ENCODE measurements at regions not wholly inside any gene's neighbourhood (a gene's known extent, or its start where the extent isn't known, plus 50 kb on each side); places are given as distances from the start of the nearest gene placed in this dataset.

DNA sequence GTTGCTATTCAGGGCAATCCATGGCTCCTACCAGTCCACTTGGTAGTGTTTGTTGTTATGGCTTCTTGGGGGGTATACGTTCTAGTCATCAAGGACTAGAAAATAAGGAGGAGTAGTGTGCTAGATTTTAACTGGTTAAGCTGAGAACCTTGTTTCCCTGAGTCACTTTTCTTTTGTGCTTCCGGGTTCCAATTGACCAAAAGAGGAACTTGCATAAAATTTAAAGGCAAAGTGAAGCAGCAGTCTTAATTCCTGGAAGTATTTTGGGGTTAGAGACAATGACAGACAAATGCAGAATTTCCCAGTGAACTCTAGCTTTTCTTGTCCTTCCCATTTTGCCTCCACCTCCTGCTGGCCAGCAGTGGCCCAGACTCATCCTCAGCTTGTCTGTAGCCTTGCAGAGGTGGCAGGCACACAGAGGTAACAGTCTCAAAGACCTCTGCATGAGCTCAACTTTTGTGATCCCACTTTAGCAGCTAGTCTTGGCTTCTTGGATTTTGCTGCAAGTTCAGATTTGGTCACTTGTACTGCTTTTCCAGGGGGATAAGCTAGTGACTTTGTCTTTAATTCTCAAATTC lies 1105.8 kb upstream of the NXPH2 start:
- H3K27ac ChIP-seq: no peak overlapping the region
- TF ChIP-seq, protein P1, sequence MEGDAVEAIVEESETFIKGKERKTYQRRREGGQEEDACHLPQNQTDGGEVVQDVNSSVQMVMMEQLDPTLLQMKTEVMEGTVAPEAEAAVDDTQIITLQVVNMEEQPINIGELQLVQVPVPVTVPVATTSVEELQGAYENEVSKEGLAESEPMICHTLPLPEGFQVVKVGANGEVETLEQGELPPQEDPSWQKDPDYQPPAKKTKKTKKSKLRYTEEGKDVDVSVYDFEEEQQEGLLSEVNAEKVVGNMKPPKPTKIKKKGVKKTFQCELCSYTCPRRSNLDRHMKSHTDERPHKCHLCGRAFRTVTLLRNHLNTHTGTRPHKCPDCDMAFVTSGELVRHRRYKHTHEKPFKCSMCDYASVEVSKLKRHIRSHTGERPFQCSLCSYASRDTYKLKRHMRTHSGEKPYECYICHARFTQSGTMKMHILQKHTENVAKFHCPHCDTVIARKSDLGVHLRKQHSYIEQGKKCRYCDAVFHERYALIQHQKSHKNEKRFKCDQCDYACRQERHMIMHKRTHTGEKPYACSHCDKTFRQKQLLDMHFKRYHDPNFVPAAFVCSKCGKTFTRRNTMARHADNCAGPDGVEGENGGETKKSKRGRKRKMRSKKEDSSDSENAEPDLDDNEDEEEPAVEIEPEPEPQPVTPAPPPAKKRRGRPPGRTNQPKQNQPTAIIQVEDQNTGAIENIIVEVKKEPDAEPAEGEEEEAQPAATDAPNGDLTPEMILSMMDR (conservative IDR thresholded peaks at IDR 0.05): no peak
- TF ChIP-seq ZFX (IDR thresholded peaks at IDR 0.05): no peak

DNA sequence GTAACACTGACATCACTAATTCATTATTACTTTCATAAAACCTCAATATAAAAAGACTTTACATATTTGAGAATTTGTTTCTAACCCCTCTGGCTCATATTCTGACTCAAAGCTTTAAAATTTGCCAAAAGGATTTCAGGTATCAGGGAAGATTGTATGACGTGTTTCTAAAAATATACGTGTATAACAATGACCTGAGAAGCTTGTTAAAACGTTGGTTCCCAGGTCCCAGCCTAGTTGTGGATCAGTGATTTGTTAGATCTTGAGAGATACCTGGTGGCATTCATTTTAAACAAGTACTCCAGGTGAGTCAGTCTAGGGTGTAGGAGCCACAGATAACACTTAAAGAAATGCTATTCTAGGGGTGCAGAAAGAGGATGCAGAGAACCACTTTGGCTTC lies 1096.8 kb upstream of the NXPH2 start:
- TF ChIP-seq, protein P1 (conservative IDR thresholded peaks at IDR 0.05): no peak
- no peak for TF ChIP-seq ZFX (IDR thresholded peaks at IDR 0.05)
- H3K27ac ChIP-seq: no peak overlapping the region

DNA sequence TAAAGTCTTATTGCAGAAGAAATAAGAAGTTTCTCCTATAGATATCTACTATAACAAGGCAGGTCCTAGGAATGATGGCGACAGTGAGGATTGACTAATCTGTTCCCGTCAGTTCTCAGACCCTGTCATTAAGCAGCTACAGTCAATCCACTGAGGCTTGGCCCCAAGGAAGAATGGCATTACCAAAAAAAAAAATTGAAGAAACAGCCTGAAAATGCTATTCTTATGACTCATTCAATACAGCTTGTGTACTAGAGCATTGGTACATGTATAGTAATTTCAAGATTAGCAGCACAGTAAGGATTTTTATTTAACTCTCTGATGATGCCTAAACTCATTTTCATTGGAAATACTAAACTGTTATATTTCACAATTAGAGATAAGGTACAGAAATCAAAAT lies 1096.1 kb upstream of the NXPH2 start:
- no peak for TF ChIP-seq ZFX (IDR thresholded peaks at IDR 0.05)
- TF ChIP-seq, protein P1 (conservative IDR thresholded peaks at IDR 0.05): no peak
- no peak overlapping the region for H3K27ac ChIP-seq

DNA sequence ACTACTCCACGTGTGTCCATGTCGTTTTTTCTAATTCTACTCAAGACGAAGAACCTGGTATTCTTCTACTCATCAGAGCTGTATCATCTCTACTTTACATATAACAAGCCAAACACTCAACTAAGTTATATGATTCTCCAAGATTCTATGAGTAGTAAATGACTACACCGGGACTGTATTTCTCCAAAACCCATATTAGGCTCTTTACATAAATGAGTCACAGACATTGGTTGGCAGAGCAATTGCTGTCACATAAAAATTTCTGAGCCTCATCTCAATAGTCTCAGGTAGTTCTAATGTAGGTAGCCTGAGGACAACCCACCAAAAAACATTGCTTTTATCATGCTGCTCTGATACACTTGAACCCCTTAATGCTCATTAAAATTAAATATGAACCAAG lies 1092.3 kb upstream of the NXPH2 start:
- no peak for TF ChIP-seq ZFX (IDR thresholded peaks at IDR 0.05)
- TF ChIP-seq, protein P1 (conservative IDR thresholded peaks at IDR 0.05): no peak
- H3K27ac ChIP-seq: no peak overlapping the region

DNA sequence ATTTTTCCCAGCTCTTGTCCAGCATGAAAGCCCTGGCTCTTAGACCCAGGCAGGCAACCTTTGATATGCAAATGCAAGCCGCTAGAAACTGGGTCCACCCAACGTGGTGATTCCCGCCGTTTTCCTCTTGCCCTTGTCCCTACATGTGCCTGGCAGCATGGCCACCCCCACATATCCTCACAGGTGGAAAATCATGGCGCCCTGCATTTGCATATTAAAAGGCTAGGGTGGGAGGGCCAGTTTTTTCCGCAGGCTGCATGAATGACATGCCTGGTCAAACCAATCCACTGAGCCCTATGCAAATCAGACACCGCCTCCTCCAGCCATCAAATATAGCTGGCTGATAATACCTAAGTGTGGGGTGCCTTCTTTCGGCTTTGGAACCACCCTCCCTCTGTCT lies 1091.8 kb upstream of the NXPH2 start:
- TF ChIP-seq ZFX (IDR thresholded peaks at IDR 0.05): no peak
- no peak overlapping the region for H3K27ac ChIP-seq

DNA sequence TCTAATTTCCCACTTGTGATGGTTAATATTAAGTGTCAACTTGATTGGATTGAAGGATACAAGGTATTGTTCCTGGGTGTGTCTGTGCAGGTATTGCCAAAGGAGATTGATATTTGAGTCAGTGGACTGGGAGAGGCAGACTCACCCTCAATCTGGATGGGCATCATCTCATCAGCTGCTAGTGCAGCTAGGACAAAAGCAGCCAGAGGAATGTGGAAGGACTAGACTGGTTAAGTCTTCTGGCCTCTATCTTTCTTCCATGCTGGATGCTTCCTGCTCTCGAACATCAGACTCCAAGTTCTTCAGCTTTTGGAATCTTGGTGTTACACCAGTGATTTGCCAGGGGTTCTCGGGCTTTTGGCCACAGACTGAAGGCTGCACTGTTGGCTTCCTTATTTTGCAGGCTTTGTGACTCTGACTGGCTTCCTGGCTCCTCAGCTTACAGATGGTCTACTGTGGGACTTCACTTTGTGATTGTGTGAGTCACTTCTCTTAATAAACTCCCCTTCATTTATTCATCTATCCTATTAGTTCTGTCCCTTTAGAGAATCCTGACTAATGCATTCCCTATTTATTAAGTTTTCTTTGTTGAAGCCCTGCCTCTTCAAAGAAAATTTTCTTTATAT lies 1087.5 kb upstream of the NXPH2 start:
- no peak overlapping the region for H3K27ac ChIP-seq
- TF ChIP-seq ZFX (IDR thresholded peaks at IDR 0.05): no peak
- TF ChIP-seq, protein P1 (conservative IDR thresholded peaks at IDR 0.05): no peak

DNA sequence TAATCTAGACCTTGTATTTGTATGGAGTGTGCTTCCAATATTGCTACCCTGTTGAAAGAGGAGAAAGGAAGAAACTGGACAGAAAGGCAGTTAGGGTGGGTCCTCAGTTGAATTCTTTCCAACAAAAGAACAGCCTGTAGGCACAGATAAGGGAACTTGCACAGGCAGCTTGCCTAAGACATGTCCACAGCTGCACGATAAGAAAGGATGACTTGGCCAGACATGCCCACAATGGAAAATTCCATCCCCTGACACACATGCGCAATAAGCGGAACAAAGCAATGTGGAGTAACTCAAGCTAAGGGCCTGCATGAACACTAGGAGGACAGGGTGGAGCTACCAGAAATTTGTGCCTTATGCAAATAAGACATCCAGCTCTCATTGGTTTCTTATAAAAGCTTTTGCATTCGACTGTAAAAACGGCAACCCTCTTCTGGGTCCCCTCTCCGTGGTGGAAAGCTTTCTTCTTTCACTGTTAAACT lies 1084.7 kb upstream of the NXPH2 start:
- no peak overlapping the region for H3K27ac ChIP-seq
- TF ChIP-seq ZFX (IDR thresholded peaks at IDR 0.05): no peak
- TF ChIP-seq, protein P1 (conservative IDR thresholded peaks at IDR 0.05): no peak
